Adrenal gland (tissue), 5 donors: ENCODE measurements at regions not wholly inside any gene's neighbourhood (a gene's known extent, or its start where the extent isn't known, plus 50 kb on each side); places are given as distances from the start of the nearest gene placed in this dataset.

Experiments
- CTCF ChIP-seq, 6 experiments: fragments of 450-650 bp in 4 of 6; fragments of 200-600 bp in 2 of 6; sonication (generic) in 1 of 6; IDR thresholded peaks; 1 replicate in 5 of 6; 2 replicates in 1 of 6; pipeline versions ENCODE4 v1.5.1 to v1.8.0; 2016 to 2021; ENCODE audit warnings: antibody characterized with exemption in 6 of 6, mild to moderate bottlenecking in 2 of 6, moderate library complexity in 1 of 6
- POLR2A ChIP-seq, 2 donors: fragments of 450-650 bp; IDR thresholded peaks; one replicate each; pipeline ENCODE4 v1.6.1; 2017; ENCODE audit warnings: antibody characterized with exemption in 2 of 2, mild to moderate bottlenecking in 2 of 2, moderate library complexity in 1 of 2
- donor health status: DM: no; HTN: no; CAD: no.

GRCh38 chr6:6810727-6811126, 222.2 kb downstream of the LY86 start:
- TF ChIP-seq CTCF (IDR thresholded peaks at IDR 0.05) = no peak
- TF ChIP-seq POLR2A (IDR thresholded peaks at IDR 0.05) = no peak
